H9 (cell line): ENCODE measurements at regions not wholly inside any gene's neighbourhood (a gene's known extent, or its start where the extent isn't known, plus 50 kb on each side); places are given as distances from the start of the nearest gene placed in this dataset.

ENCODE experiments used
- DNase-seq: peaks from one replicate; pipeline ENCODE4 v3.0.0-alpha.2; 2017
- H2AFZ ChIP-seq: one replicate; pipeline ENCODE4 v1.6.1; 2013; ENCODE audit warnings: mild to moderate bottlenecking, low read length, control low read depth, moderate library complexity
- H2AK5ac ChIP-seq: 2 replicates; pipeline ENCODE4 v1.6.1; 2013; ENCODE audit warnings: low read length, control low read depth, mixed read lengths; ENCODE audit not compliant: insufficient read length
- H2BK120ac ChIP-seq: one replicate; pipeline ENCODE4 v1.6.1; 2013; ENCODE audit warnings: low read depth, mild to moderate bottlenecking, low read length, control low read depth, inconsistent platforms; ENCODE audit not compliant: poor library complexity, severe bottlenecking
- H2BK12ac ChIP-seq: 2 replicates; pipeline ENCODE4 v1.6.1; 2013; ENCODE audit warnings: low read length, control low read depth, mixed read lengths, low read depth; ENCODE audit not compliant: insufficient read length
- H2BK15ac ChIP-seq: 2 replicates; pipeline ENCODE4 v1.6.1; 2013; ENCODE audit warnings: low read depth, low read length, control low read depth
- H2BK20ac ChIP-seq: one replicate; pipeline ENCODE4 v1.6.1; 2013; ENCODE audit warnings: low read depth, mild to moderate bottlenecking, low read length, control low read depth, inconsistent platforms; ENCODE audit not compliant: poor library complexity, severe bottlenecking
- H2BK5ac ChIP-seq: 2 replicates; pipeline ENCODE4 v1.6.1; 2013; ENCODE audit warnings: low read length, control low read depth, mixed read lengths; ENCODE audit not compliant: insufficient read length
- H3K14ac ChIP-seq: 2 replicates; pipeline ENCODE4 v1.6.1; 2013; ENCODE audit warnings: low read length, control low read depth; ENCODE audit not compliant: insufficient read depth
- H3K18ac ChIP-seq: 2 replicates; pipeline ENCODE4 v1.6.1; 2013; ENCODE audit warnings: low read depth, mild to moderate bottlenecking, mixed read lengths, low read length, control low read depth; ENCODE audit not compliant: insufficient read length
- H3K23ac ChIP-seq: 2 replicates; pipeline ENCODE4 v1.6.1; 2013; ENCODE audit warnings: low read length, control low read depth, mixed read lengths, low read depth; ENCODE audit not compliant: insufficient read length
- H3K23me2 ChIP-seq: 2 replicates; pipeline ENCODE4 v1.6.1; 2013; ENCODE audit warnings: low read depth, mild to moderate bottlenecking, mixed read lengths, low read length, control low read depth; ENCODE audit not compliant: insufficient read length, poor library complexity, severe bottlenecking
- H3K27ac ChIP-seq: 2 replicates; pipeline ENCODE4 v1.5.1; 2013; ENCODE audit warnings: low read length, control low read depth, mixed read lengths, low read depth; ENCODE audit not compliant: insufficient read length
- H3K27me3 ChIP-seq: 2 replicates; pipeline ENCODE4 v1.6.1; 2013; ENCODE audit warnings: low read length, control low read depth, inconsistent platforms; ENCODE audit not compliant: insufficient read depth
- H3K4ac ChIP-seq: 2 replicates; pipeline ENCODE4 v1.6.1; 2013; ENCODE audit warnings: low read depth, mild to moderate bottlenecking, control low read depth, inconsistent platforms, low read length, moderate library complexity
- H3K4me1 ChIP-seq: 2 replicates; pipeline ENCODE4 v1.6.1; 2013; ENCODE audit warnings: low read length, control low read depth, inconsistent platforms; ENCODE audit not compliant: insufficient read depth
- H3K4me2 ChIP-seq: 2 replicates; pipeline ENCODE4 v1.6.1; 2013; ENCODE audit warnings: low read length, control low read depth, mixed read lengths; ENCODE audit not compliant: insufficient read length, insufficient read depth
- H3K56ac ChIP-seq: 2 replicates; pipeline ENCODE4 v1.6.1; 2013; ENCODE audit warnings: low read depth, mild to moderate bottlenecking, mixed read lengths, low read length, control low read depth; ENCODE audit not compliant: insufficient read length
- H3K79me1 ChIP-seq: 2 replicates; pipeline ENCODE4 v1.6.1; 2013; ENCODE audit warnings: low read depth, mild to moderate bottlenecking, moderate library complexity, low read length, control low read depth, inconsistent platforms; ENCODE audit not compliant: insufficient read depth, poor library complexity, severe bottlenecking
- H3K79me2 ChIP-seq: 2 replicates; pipeline ENCODE4 v1.6.1; 2013; ENCODE audit warnings: low read length, control low read depth, inconsistent platforms; ENCODE audit not compliant: insufficient read depth
- H3K9ac ChIP-seq: 2 replicates; pipeline ENCODE4 v1.6.1; 2013; ENCODE audit warnings: low read length, control low read depth, mixed read lengths; ENCODE audit not compliant: insufficient read length; ENCODE audit errors: extremely low read depth
- H3K9me3 ChIP-seq: one replicate; pipeline ENCODE4 v1.6.1; 2013; ENCODE audit warnings: low read depth, low read length, inconsistent platforms; ENCODE audit not compliant: control insufficient read depth
- H3T11ph ChIP-seq: one replicate; pipeline ENCODE4 v1.6.1; 2013; ENCODE audit warnings: mild to moderate bottlenecking, low read length, control low read depth, inconsistent platforms
- H4K20me1 ChIP-seq: one replicate; pipeline ENCODE4 v1.6.1; 2013; ENCODE audit not compliant: control insufficient read depth, insufficient read length, insufficient read depth
- H4K5ac ChIP-seq: 2 replicates; pipeline ENCODE4 v1.6.1; 2013; ENCODE audit warnings: low read depth, mild to moderate bottlenecking, mixed read lengths, low read length, control low read depth; ENCODE audit not compliant: insufficient read length
- H4K8ac ChIP-seq: replicated peaks from 2 replicates; pipeline ENCODE4 v1.6.1; 2013; ENCODE audit warnings: low read length, control low read depth, mixed read lengths, low read depth; ENCODE audit not compliant: insufficient read length
- H4K91ac ChIP-seq: 2 replicates; pipeline ENCODE4 v1.6.1; 2013; ENCODE audit warnings: low read depth, mild to moderate bottlenecking, moderate library complexity, mixed read lengths, low read length, control low read depth; ENCODE audit not compliant: insufficient read length
- H3K27ac Mint-ChIP-seq, 3 experiments: 2 replicates in 2 of 3; 3 replicates in 1 of 3; pipeline ENCODE4 v1.8.0; 2020 to 2021; ENCODE audit warnings: mixed read lengths in 3 of 3, mild to moderate bottlenecking in 1 of 3, moderate library complexity in 1 of 3
- H3K27me3 Mint-ChIP-seq: 2 replicates; pipeline ENCODE4 v1.8.0; 2021; ENCODE audit warnings: low read depth, mild to moderate bottlenecking, moderate library complexity, mixed read lengths
- H3K36me3 Mint-ChIP-seq, 3 experiments: 2 replicates in 2 of 3; 3 replicates in 1 of 3; pipeline ENCODE4 v1.8.0; 2020 to 2021; ENCODE audit warnings: low read depth in 3 of 3, mixed read lengths in 3 of 3; ENCODE audit not compliant: insufficient read depth in 1 of 3
- H3K4me1 Mint-ChIP-seq, 2 experiments: 2 replicates each; pipeline ENCODE4 v1.8.0; 2020; ENCODE audit warnings: mixed read lengths in 2 of 2
- H3K4me3 Mint-ChIP-seq, 2 experiments: 2 replicates in 1 of 2; 3 replicates in 1 of 2; pipeline ENCODE4 v1.8.0; 2020 to 2021; ENCODE audit warnings: mild to moderate bottlenecking in 2 of 2, mixed read lengths in 2 of 2, moderate library complexity in 1 of 2
- H3K9me3 Mint-ChIP-seq, 2 experiments: 2 replicates in 1 of 2; 3 replicates in 1 of 2; pipeline ENCODE4 v1.8.0; 2020; ENCODE audit warnings: mild to moderate bottlenecking in 2 of 2, mixed read lengths in 2 of 2, moderate library complexity in 1 of 2
- CTCF ChIP-seq: fragments of 200-600 bp; sonication (generic); conservative IDR thresholded peaks from 3 replicates; pipeline ENCODE4 v1.8.0; 2021; ENCODE audit warnings: antibody characterized with exemption, mild to moderate bottlenecking
- WGBS: extraction: QIAGEN DNeasy Blood & Tissue Kit; methylation state at CpG from one replicate; pipeline ENCODE4 v1.1.7; 2013; ENCODE audit warnings: missing lambda C conversion rate, low lambda C conversion rate, mixed read lengths; ENCODE audit not compliant: insufficient read length; ENCODE audit errors: extremely low coverage; 5-methylcytosine and 5-hydroxymethylcytosine counted together

- Histone ChIP-seq H2AFZ (no peak overlapping the region), H3K14ac (no peak overlapping the region), H3K18ac (no peak overlapping the region), H2BK12ac (no peak overlapping the region), H4K91ac (no peak overlapping the region), H3K4me1 (no peaks in the 10 kb centered on the region; the same call in 1 of the 2 replicates), H3K79me1 (no peaks in the 10 kb centered on the region), H2BK120ac (no peak overlapping the region), H4K5ac (no peak overlapping the region), H2AK5ac (no peak overlapping the region), H2BK5ac (no peak overlapping the region), H2BK20ac (no peak overlapping the region), H3K23ac (no peak overlapping the region), H2BK15ac (no peak overlapping the region), H3K23me2 (no peaks in the 10 kb centered on the region), H4K20me1 (no peaks in the 10 kb centered on the region), H3K9me3 (no peaks in the 10 kb centered on the region), H3K27ac (no peak overlapping the region), H3K9ac (no peak overlapping the region), H3K56ac (no peak overlapping the region), H3K4ac (no peak overlapping the region), H3T11ph (no peak overlapping the region), H4K8ac (no peak overlapping the region), H3K4me2 (no peak overlapping the region), H3K79me2 (no peaks in the 10 kb centered on the region), H3K27me3 (no peaks in the 10 kb centered on the region)
- no peak for TF ChIP-seq CTCF
- Mint-ChIP-seq H3K4me3 (no peak overlapping the region), H3K4me1 (peaks cover 3 to 8% of the 10 kb centered on the region in 2 experiments; a peak in 2 of 4 replicates), H3K27me3 (no peaks in the 10 kb centered on the region), H3K27ac (no peak overlapping the region), H3K36me3 (peaks cover 2 to 4% (median 4%) of the 10 kb centered on the region in 3 experiments; a peak in 5 of 7 replicates), H3K9me3 (peaks cover 0 to 7% of the 10 kb centered on the region in 2 experiments; a peak in 4 of 5 replicates)
- no peak for DNase-seq
- WGBS, result no CpG with 5 or more reads among the region's 1 CpG
Observed at GRCh38 chr11:23124996-23125395, 264.7 kb upstream of the CCDC179 start.
